ENCODE measurements at regions not wholly inside any gene's neighbourhood (a gene's known extent, or its start where the extent isn't known, plus 50 kb on each side); places are given as distances from the start of the nearest gene placed in this dataset.
A peak's percentile ranks its signal among the peaks of the same experiment; 100 is the strongest.

DNA sequence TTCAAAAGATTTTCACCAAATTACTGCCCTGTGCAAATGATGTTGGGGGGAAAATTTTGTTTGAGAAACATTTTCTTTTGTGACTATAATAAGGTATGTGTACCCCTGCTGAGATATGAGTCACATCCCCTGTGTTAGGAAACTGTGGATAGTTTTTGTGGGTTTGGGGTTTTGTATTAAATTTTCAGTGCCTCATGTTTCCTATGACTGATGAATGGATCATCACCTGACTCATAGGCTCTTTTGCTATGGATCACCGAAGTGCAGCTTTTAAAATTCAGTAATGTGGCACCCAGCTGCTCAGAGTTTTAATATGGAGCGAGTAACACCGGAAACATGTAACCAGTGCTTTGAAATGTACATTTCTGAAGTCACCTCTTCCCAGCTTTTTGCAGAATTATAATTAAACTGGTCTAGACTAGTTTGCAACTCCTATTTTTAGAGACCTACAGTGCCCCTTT, 167.4 kb upstream of the HMGA2 start:
- DNase-seq (ENCODE audit: low read depth) = peak; percentile 100
- no peak overlapping the region for H3K4me3 ChIP-seq (ENCODE audit: control insufficient read depth, low read depth, low read length)
- TF ChIP-seq, protein P1, sequence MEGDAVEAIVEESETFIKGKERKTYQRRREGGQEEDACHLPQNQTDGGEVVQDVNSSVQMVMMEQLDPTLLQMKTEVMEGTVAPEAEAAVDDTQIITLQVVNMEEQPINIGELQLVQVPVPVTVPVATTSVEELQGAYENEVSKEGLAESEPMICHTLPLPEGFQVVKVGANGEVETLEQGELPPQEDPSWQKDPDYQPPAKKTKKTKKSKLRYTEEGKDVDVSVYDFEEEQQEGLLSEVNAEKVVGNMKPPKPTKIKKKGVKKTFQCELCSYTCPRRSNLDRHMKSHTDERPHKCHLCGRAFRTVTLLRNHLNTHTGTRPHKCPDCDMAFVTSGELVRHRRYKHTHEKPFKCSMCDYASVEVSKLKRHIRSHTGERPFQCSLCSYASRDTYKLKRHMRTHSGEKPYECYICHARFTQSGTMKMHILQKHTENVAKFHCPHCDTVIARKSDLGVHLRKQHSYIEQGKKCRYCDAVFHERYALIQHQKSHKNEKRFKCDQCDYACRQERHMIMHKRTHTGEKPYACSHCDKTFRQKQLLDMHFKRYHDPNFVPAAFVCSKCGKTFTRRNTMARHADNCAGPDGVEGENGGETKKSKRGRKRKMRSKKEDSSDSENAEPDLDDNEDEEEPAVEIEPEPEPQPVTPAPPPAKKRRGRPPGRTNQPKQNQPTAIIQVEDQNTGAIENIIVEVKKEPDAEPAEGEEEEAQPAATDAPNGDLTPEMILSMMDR (conservative IDR thresholded peaks at IDR 0.05; ENCODE audit: control insufficient read depth, insufficient read depth, low read depth, low read length) = no peak

DNA sequence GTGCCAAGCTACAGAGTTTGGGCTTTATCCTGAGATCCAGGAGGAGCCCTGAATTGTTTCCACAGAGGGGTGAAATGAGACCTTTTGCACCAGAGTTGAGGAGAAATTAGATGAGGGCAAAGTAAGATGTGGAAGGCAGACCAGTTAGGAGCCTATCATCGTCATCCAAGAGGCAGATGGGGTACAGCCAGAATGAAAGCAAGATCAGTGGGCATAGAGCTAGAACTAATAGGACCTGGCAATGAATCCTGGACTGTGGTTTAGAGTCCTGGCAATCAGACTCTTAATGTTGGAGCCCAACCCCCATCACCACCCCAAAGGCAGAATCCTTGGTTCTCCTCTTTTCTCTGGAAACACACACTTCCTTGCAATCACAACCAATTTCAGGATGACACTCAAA, 166.6 kb upstream of the HMGA2 start:
- peak; percentile 52 for DNase-seq (ENCODE audit: low read depth)
- H3K4me3 ChIP-seq (ENCODE audit: control insufficient read depth, low read depth, low read length) = no peak overlapping the region
- TF ChIP-seq, protein P1 (conservative IDR thresholded peaks at IDR 0.05; ENCODE audit: control insufficient read depth, insufficient read depth, low read depth, low read length) = no peak

DNA sequence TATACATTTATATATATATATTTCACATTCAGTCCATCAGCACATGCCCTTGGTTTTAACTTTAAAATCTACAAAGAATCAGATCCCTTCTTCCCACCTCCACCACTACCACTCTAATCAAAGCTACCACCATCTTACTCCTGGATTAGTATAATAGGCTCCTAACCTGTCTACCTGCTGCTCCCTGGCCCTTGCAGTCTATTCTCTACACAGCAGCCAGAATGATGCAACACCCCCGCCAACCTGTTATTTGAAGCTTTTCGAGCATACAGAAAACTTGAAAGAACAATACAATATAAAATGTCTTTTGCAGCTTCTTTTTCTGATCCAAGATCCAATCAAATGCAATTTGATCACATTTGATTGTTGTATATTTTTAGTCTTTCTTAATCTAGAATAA, 165.9 kb upstream of the HMGA2 start:
- TF ChIP-seq, protein P1 (conservative IDR thresholded peaks at IDR 0.05; ENCODE audit: control insufficient read depth, insufficient read depth, low read depth, low read length) = no peak
- DNase-seq (ENCODE audit: low read depth) = no peak
- H3K4me3 ChIP-seq (ENCODE audit: control insufficient read depth, low read depth, low read length) = no peak overlapping the region

DNA sequence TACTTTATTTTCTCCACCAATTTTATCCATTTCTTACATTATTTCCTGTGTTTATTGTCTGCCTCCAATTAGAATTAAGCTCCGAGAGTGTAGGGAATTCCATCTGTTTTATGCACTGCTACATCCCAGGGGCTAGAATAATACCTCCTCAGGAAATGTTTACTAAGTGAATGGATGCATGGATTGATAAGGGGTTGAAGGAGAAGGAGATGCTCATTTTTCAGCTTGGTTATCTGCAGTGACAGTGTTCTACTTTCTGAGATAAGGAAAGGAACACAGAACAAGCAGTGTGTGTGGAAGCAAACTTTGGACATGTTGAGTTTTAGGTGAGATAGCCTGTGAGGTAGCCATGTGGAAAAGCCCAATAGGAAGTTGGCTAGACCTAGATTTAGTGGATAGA, 164.6 kb upstream of the HMGA2 start:
- no peak for DNase-seq (ENCODE audit: low read depth)
- TF ChIP-seq, protein P1 (conservative IDR thresholded peaks at IDR 0.05; ENCODE audit: control insufficient read depth, insufficient read depth, low read depth, low read length) = no peak
- no peak overlapping the region for H3K4me3 ChIP-seq (ENCODE audit: control insufficient read depth, low read depth, low read length)

DNA sequence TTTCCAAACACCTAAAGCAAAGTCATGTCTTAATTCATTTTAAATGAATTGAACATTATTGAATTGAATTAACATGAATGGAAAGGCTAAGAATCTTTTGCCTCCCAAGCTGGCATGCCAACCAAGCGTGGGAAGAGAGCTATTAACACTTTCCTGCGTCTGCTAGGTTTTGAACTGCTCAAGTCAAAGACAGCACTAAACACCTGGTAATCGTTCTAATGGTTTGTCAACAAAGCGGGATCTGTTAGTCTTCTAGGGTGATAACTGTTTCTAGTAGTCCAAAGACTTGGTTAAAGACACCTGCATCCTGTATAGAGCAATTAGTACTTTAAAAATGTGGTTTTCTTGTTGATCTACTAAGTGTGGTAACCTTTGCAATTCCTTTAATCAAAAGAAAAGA, 164.2 kb upstream of the HMGA2 start:
- no peak overlapping the region for H3K4me3 ChIP-seq (ENCODE audit: control insufficient read depth, low read depth, low read length)
- TF ChIP-seq, protein P1 (conservative IDR thresholded peaks at IDR 0.05; ENCODE audit: control insufficient read depth, insufficient read depth, low read depth, low read length) = no peak
- DNase-seq (ENCODE audit: low read depth) = no peak

DNA sequence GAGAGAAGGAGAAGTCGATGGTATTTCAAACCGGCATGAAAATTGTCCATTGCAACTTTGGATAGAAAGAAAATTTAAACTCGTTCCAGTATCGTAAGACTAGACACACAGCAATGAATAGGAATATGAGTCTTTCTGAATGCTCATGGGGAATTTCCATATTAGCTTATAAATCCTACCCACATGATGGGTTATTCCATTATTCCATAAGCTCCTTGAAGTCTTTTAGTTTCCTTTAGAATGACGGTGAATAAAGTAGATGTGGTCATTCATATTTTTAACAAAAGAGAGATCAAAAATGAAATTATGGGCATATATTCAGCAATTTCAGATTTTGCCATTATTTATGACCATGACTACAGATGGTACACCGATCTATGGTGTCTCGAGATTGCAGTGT, 163.4 kb upstream of the HMGA2 start:
- no peak overlapping the region for H3K4me3 ChIP-seq (ENCODE audit: control insufficient read depth, low read depth, low read length)
- TF ChIP-seq, protein P1 (conservative IDR thresholded peaks at IDR 0.05; ENCODE audit: control insufficient read depth, insufficient read depth, low read depth, low read length) = no peak
- DNase-seq (ENCODE audit: low read depth) = no peak

DNA sequence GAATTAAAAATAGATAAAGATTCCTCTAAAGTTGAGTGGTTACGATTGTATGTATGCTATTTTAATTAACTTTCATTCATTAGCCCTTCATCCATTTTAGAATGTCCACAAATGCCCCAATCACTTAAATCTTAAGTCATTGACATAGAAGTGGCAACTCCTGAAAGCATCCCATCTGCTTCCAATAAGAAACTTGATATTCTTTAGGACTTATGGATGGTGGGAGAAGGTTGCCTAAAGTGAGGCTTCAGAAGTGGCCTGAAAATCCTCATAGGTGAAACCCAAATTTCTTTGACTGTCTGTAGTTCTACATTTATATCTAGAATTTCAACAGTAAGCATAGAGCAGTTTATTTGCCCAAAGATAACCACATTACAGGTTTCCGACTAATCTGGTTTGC, 161.7 kb upstream of the HMGA2 start:
- DNase-seq (ENCODE audit: low read depth) = no peak

More for the DNA sequence above, 161.7 kb upstream of the HMGA2 start:
- no peak overlapping the region for H3K4me3 ChIP-seq (ENCODE audit: control insufficient read depth, low read depth, low read length)
- TF ChIP-seq, protein P1 (conservative IDR thresholded peaks at IDR 0.05; ENCODE audit: control insufficient read depth, insufficient read depth, low read depth, low read length) = no peak

All from fibroblast of mammary gland (primary cell).